GM12865 (cell line): ENCODE measurements at regions not wholly inside any gene's neighbourhood (a gene's known extent, or its start where the extent isn't known, plus 50 kb on each side); places are given as distances from the start of the nearest gene placed in this dataset.

Experiments
- DNase-seq: peaks from one replicate; pipeline ENCODE4 v3.0.0; 2010; ENCODE audit warnings: low read depth
- H3K4me3 ChIP-seq: 2 replicates; pipeline ENCODE4 v1.5.1; 2011; ENCODE audit warnings: mild to moderate bottlenecking, low read depth, low read length, control low read depth
- CTCF ChIP-seq: IDR thresholded peaks from 2 replicates; pipeline ENCODE4 v1.5.1; 2011; ENCODE audit warnings: low read length, control low read depth, low read depth, inconsistent platforms; ENCODE audit not compliant: insufficient read depth; ENCODE audit errors: missing control alignments

GRCh38 chr3:106805625-106806024 lies 571.6 kb upstream of the CCDC54 start:
- no peak for TF ChIP-seq CTCF
- DNase-seq: no peak
- H3K4me3 ChIP-seq: no peak overlapping the region

GRCh38 chr3:106806964-106807363 lies 570.3 kb upstream of the CCDC54 start:
- no peak for DNase-seq
- TF ChIP-seq CTCF: no peak
- no peak overlapping the region for H3K4me3 ChIP-seq

GRCh38 chr3:106809041-106809440 lies 568.2 kb upstream of the CCDC54 start:
- no peak for DNase-seq
- no peak overlapping the region for H3K4me3 ChIP-seq
- no peak for TF ChIP-seq CTCF

- DNase-seq: no peak
- no peak for TF ChIP-seq CTCF
These were observed 567.5 kb upstream of the CCDC54 start for GRCh38 chr3:106809623-106810299.

GRCh38 chr3:106810300-106810875 lies 566.9 kb upstream of the CCDC54 start:
- no peak overlapping the region for H3K4me3 ChIP-seq
- no peak for DNase-seq
- no peak for TF ChIP-seq CTCF

More at GRCh38 chr3:106809623-106810299, 567.5 kb upstream of the CCDC54 start:
- H3K4me3 ChIP-seq: no peak overlapping the region

GRCh38 chr3:106811376-106811775 lies 565.9 kb upstream of the CCDC54 start:
- no peak for DNase-seq
- no peak overlapping the region for H3K4me3 ChIP-seq
- no peak for TF ChIP-seq CTCF

GRCh38 chr3:106813742-106814141 lies 563.5 kb upstream of the CCDC54 start:
- DNase-seq: no peak

More at GRCh38 chr3:106813742-106814141, 563.5 kb upstream of the CCDC54 start:
- no peak overlapping the region for H3K4me3 ChIP-seq
- TF ChIP-seq CTCF: no peak
